Upper lobe of left lung (tissue), 4 donors: ENCODE measurements at regions not wholly inside any gene's neighbourhood (a gene's known extent, or its start where the extent isn't known, plus 50 kb on each side); places are given as distances from the start of the nearest gene placed in this dataset.

Experiments used
- CTCF ChIP-seq, 6 experiments: fragments of 450-650 bp in 4 of 6; fragments of 200-600 bp in 2 of 6; sonication (generic) in 2 of 6; IDR thresholded peaks; one replicate each; pipeline ENCODE4 v1.5.1; 2016 to 2019; ENCODE audit warnings: antibody characterized with exemption in 6 of 6
- EP300 ChIP-seq, 4 donors: sonication (generic); formaldehyde crosslinking; IDR thresholded peaks; one replicate each; pipeline ENCODE4 v1.5.1; 2017; ENCODE audit warnings: antibody characterized with exemption in 4 of 4, control low read depth in 2 of 4
- POLR2A ChIP-seq, 4 donors: fragments of 450-650 bp; IDR thresholded peaks; one replicate each; pipeline ENCODE4 v1.5.1; 2016 to 2017; ENCODE audit warnings: antibody characterized with exemption in 4 of 4, mild to moderate bottlenecking in 2 of 4
- POLR2AphosphoS5 ChIP-seq, 2 donors: sonication (generic); formaldehyde crosslinking; IDR thresholded peaks; one replicate each; pipeline ENCODE4 v1.5.1; 2017; ENCODE audit warnings: antibody characterized with exemption in 2 of 2

GRCh38 chr5:29550523-29550922 is 1643.0 kb upstream of the CDH6 start:
- no peak for TF ChIP-seq CTCF (IDR thresholded peaks at IDR 0.05)
- no peak for TF ChIP-seq POLR2A (IDR thresholded peaks at IDR 0.05)
- no peak for TF ChIP-seq POLR2AphosphoS5 (IDR thresholded peaks at IDR 0.05)
- no peak for TF ChIP-seq EP300 (IDR thresholded peaks at IDR 0.05)
